ENCODE measurements at regions not wholly inside any gene's neighbourhood (a gene's known extent, or its start where the extent isn't known, plus 50 kb on each side); places are given as distances from the start of the nearest gene placed in this dataset.

GRCh38 chr18:43482600-43482999 is 205.3 kb upstream of the SYT4 start:
- no peak for DNase-seq

GRCh38 chr18:43484710-43485109 is 207.4 kb upstream of the SYT4 start:
- no peak for DNase-seq

GRCh38 chr18:43485545-43485963 is 208.3 kb upstream of the SYT4 start:
- no peak for DNase-seq

DNA sequence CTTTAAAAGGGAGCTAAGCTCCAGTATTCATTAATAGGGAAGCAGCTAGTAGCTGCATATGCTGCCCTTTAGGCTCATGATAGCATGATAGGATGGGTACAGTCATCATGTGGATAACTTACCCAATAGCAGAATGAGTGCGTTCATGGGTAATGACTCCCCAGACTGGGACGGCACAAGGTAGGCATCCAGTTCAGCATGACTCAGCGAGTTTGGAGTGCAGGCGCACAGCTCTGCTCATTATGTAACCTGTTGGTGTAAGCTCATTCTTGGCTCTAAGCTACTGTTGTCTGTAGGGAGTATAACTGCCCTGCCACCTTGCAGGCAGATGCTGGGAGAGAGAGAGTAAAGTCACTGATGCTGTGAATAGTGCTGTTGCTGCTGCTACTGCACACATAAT is 209.2 kb upstream of the SYT4 start:
- peak in 1 of 2 experiments; percentile 34 for DNase-seq

- DNase-seq = no peak
Observed at GRCh38 chr18:43501099-43501498, 223.8 kb upstream of the SYT4 start.

DNA sequence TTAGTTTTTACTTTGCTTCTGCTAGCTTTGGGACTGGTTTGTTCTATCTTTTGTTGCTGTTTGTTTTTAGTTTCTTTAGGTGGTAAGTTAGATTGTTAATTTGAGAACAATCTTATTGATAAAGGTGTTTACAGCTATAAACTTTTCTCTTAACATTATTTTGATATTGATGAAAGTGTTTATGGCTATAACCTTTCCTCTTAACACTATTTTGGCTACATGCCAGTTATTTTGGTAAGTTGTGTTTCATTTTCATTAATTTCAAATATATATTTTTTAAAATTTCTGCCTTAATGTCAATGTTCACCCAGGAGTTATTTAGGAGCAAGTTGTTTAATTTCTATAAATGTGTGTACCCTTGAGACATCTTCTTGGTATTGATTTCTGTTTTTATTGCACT is 229.6 kb upstream of the SYT4 start:
- no peak for DNase-seq

DNA sequence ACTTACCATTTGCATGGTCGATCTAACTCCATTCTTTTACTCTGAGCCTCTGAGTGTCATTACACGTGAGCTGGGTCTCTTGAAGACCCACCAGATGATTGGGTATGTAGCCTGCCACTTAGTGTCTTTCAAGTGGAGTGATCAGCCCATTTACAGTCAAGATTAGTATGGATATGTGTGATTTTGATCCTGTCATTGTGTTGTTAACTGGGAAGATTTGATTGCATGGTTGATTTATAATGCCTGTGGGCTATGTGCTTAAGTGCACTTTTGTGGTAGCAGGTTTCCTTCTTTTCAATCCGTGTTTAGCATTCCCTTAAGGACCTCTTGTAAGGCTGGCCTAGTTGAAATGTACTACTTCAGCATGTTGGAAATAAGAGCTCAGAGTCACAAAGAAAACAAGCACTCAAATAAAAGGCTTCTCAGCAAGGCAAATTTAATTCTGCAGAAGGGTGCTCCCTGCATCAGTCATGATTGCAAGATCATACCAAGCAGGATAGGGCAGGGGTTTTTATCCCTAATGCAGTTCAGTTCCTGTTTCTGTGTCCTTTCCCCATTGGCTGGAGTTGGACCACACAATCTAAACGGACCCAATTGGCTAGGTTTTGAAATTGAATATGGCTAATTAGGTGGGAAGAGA is 230.7 kb upstream of the SYT4 start:
- no peak for DNase-seq

- DNase-seq = no peak
Observed at GRCh38 chr18:43514747-43515146, 237.5 kb upstream of the SYT4 start.

DNA sequence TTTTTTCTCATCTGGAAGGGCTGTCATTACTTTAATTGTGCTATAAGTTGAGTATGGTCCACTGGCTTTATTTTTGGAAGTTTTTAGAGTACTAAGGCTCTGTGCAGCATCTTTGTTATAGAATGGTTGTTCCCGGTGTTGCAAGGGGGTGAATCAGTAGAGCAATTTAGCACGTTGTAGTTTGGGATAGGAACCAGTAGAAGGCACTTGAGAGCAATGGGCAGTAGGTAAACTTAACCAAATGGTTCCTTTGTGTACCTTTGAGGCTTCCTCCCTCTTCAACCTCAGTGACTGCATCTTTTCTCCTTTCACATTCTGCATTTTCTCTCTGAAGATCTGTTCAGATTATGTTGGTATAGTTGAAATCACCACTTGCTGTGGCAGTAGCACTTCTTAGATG is 238.2 kb upstream of the SYT4 start:
- DNase-seq = no peak

DNA sequence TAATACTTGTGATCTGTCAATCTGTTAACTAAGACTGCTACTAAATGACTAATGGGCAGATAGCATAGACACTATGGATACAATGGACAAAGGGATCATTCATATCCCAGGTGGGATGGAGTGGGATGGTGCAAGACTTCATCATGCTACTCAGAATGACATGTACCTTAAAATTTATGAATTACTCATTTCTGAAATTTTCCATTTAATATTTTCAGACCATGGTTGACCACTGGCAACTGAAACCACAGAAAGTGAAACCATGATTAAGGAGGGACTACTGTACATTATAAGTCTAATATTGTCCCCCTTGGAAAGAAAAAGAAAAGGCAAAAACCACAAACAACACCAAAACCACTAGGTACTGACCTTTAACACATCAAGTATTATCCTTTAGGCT is 247.0 kb upstream of the SYT4 start:
- DNase-seq = no peak

- no peak for DNase-seq
Observed at GRCh38 chr18:43525169-43525568, 247.9 kb upstream of the SYT4 start.

DNA sequence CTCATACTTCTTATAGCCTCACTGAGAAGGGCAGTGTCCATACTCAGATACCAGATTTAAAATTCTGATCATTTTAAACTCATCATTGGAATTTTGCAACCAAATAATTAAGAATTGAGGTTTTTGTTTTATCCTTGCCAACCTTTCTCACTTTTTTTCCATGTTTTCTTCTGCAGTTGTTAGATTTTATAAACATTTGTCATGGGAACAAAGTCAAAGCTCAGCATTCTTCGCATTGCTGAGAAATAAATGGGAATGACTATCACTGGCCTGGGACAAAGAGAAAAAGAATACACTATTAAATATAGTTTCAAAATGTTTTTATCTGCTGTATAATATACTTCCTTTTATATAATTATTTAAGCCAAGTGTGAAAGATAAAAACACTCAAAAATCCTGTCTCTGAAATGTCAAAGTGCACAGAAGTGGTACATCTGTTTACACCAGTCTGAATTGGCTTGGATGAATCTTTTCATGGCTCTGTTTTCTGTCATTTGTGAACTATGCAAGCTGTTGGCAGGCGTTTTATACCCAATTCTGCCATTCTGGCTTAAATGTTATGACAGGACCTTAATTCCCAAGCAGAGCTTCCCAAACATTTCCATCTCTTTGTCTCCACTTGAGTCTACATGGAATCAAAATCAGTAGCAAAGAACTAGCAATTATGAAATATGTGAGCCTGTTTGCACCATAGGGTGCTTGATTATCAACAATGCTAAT is 249.3 kb upstream of the SYT4 start:
- peak in 1 of 2 experiments; percentile 38 for DNase-seq

DNA sequence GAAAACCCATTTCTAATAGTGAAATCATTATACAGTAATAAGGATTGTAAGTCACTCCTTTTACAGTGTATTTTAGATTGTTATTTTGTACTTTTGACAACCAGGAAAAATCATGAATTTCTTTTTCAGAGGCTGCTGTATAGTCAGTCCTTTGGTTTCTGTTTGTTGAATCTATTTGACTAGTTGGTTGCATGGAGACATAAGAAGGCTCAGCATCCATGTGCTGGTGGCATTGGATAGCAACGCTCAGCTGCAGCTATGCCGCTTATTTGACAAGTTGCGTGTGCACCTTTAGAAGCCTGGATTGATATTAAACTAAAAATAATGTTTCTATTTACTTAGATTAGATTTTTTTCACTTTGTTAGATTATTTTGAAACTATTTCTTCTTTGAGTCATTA is 254.1 kb upstream of the SYT4 start:
- no peak for DNase-seq

GRCh38 chr18:43533371-43533770 is 256.1 kb upstream of the SYT4 start:
- no peak for DNase-seq

DNA sequence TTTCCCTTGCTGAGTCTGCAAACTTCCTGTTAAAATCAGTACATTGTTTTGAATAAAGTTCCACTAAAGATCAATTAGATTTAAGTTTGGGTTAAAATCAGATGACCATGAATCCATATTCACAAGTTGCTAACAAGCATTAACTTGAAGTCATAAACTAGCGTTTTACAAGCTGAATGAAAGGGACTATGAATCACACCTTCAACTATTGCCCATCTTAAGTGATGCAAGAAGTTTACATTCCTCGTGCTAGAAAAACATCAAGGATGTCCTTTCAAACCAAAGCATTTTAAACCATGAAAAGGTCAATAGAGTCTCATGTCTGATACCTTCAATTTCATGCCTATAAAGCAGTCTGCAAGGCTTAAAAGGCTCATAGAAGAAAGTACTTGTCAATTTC is 257.2 kb upstream of the SYT4 start:
- no peak for DNase-seq

GRCh38 chr18:43539862-43540261 is 262.6 kb upstream of the SYT4 start:
- no peak for DNase-seq

GRCh38 chr18:43542016-43542415 is 264.7 kb upstream of the SYT4 start:
- no peak for DNase-seq

DNA sequence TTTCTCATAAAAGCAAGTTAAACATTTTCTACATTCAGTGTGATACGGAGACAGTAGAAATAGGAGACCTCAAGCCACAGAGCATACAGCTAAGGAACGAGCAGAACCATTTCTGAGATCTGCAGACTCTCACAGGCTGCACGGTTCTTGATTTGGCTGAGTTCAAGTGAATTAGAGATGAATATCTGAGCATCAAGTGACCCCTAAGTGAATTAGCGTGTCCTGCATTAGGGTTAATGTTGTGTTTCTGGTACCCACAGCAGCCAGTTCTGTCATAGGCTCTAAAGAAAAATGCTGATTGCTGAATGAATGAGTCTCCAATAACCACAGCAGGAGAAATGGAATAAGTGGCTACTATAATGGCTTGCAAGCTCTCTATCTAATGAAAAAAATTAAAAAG is 265.9 kb upstream of the SYT4 start:
- no peak for DNase-seq

DNA sequence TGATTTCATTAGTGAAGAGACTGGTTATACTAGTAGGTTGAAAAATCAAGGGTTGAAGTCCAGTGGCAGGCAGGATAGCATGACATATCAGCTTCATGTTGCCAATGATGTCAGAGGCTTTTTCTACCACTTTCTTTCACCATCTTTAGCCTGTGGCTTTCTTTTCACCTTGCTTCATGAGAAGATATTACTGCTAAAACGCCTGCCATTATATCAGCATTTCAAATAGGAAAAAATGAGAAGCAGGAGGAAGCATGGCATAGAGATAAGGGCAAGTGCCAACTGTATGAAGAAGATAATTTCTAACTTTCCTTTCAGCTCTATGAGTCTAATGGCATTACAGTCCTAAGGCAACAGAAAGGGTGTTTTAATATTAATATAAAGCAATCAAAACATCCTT is 270.2 kb upstream of the SYT4 start:
- DNase-seq = no peak

- DNase-seq = no peak
Observed at GRCh38 chr18:43559507-43559906, 282.2 kb upstream of the SYT4 start.

- DNase-seq = peak in 1 of 2 experiments; percentile 12
Observed at GRCh38 chr18:43563780-43564179, 286.5 kb upstream of the SYT4 start.

DNA sequence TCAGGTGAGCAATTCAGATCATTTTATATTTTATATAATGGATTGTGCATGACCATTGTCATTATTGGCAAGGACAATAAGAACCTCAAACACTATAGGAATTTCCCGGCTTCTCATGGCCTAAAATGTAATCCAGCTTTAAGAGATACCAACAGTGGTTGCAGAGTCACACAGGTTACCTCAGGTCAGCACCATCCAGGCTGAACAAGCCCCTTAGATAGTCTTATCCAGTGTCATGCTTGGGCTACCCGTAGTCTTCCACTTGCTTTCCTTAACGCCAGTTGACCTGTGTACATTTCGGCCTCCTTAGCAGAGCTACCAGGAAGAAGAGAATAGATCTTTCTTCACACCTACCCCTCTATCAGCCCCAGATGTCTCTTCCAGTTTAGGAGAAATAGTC is 293.3 kb upstream of the SYT4 start:
- DNase-seq = no peak

- peak in 1 of 2 experiments; percentile 43 for DNase-seq
Observed at GRCh38 chr18:43571078-43571689, 293.9 kb upstream of the SYT4 start.

- no peak for DNase-seq
Observed at GRCh38 chr18:43572163-43572562, 294.9 kb upstream of the SYT4 start.
